ENCODE measurements at regions not wholly inside any gene's neighbourhood (a gene's known extent, or its start where the extent isn't known, plus 50 kb on each side); places are given as distances from the start of the nearest gene placed in this dataset.

GRCh38 chr3:148330542-148330941, 367.2 kb upstream of the AGTR1 start:
- Histone ChIP-seq H3K4me3 (ENCODE audit: low read depth, low read length) (no peak overlapping the region), H2AFZ (no peak overlapping the region), H3K27ac (no peak overlapping the region), H3K4me1 (no peaks in the 10 kb centered on the region), H3K36me3 (ENCODE audit: control insufficient read depth, insufficient read depth, low read length) (no peaks in the 10 kb centered on the region), H3K9ac (no peak overlapping the region), H3K4me2 (ENCODE audit: low read length) (no peak overlapping the region), H3K79me2 (no peaks in the 10 kb centered on the region), H3K9me3 (ENCODE audit: control insufficient read depth, low read length) (no peaks in the 10 kb centered on the region), H3K27me3 (ENCODE audit: control insufficient read depth, insufficient read depth, low read length) (no peaks in the 10 kb centered on the region)
- TF ChIP-seq CTCF (IDR thresholded peaks at IDR 0.05) = no peak

- Histone ChIP-seq H2AFZ (no peak overlapping the region), H3K4me2 (ENCODE audit: low read length) (no peak overlapping the region), H3K9me3 (ENCODE audit: control insufficient read depth, low read length) (no peaks in the 10 kb centered on the region), H3K4me1 (no peaks in the 10 kb centered on the region), H3K9ac (no peak overlapping the region), H3K27ac (no peak overlapping the region), H3K79me2 (no peaks in the 10 kb centered on the region), H3K4me3 (ENCODE audit: low read depth, low read length) (no peak overlapping the region), H3K27me3 (ENCODE audit: control insufficient read depth, insufficient read depth, low read length) (no peaks in the 10 kb centered on the region), H3K36me3 (ENCODE audit: control insufficient read depth, insufficient read depth, low read length) (no peaks in the 10 kb centered on the region)
- TF ChIP-seq CTCF (IDR thresholded peaks at IDR 0.05) = no peak
Observed at GRCh38 chr3:148331081-148331846, 366.4 kb upstream of the AGTR1 start.

- Histone ChIP-seq H3K4me2 (ENCODE audit: low read length) (no peak overlapping the region), H3K9me3 (ENCODE audit: control insufficient read depth, low read length) (no peaks in the 10 kb centered on the region), H3K27ac (no peak overlapping the region), H3K27me3 (ENCODE audit: control insufficient read depth, insufficient read depth, low read length) (no peaks in the 10 kb centered on the region), H3K4me3 (ENCODE audit: low read depth, low read length) (no peak overlapping the region), H3K36me3 (ENCODE audit: control insufficient read depth, insufficient read depth, low read length) (no peaks in the 10 kb centered on the region), H3K9ac (no peak overlapping the region), H3K79me2 (no peaks in the 10 kb centered on the region), H2AFZ (no peak overlapping the region), H3K4me1 (no peaks in the 10 kb centered on the region)
- no peak for TF ChIP-seq CTCF (IDR thresholded peaks at IDR 0.05)
Observed at GRCh38 chr3:148332509-148332908, 365.2 kb upstream of the AGTR1 start.

GRCh38 chr3:148333091-148333490, 364.6 kb upstream of the AGTR1 start:
- Histone ChIP-seq H2AFZ (no peak overlapping the region), H3K4me3 (ENCODE audit: low read depth, low read length) (no peak overlapping the region), H3K79me2 (no peaks in the 10 kb centered on the region), H3K36me3 (ENCODE audit: control insufficient read depth, insufficient read depth, low read length) (no peaks in the 10 kb centered on the region), H3K9ac (no peak overlapping the region), H3K27ac (no peak overlapping the region), H3K4me2 (ENCODE audit: low read length) (peak overlapping the region; percentile 1), H3K9me3 (ENCODE audit: control insufficient read depth, low read length) (no peaks in the 10 kb centered on the region), H3K4me1 (no peaks in the 10 kb centered on the region), H3K27me3 (ENCODE audit: control insufficient read depth, insufficient read depth, low read length) (no peaks in the 10 kb centered on the region)
- no peak for TF ChIP-seq CTCF (IDR thresholded peaks at IDR 0.05)

GRCh38 chr3:148335612-148336011, 362.1 kb upstream of the AGTR1 start:
- Histone ChIP-seq H3K4me1 (no peaks in the 10 kb centered on the region), H3K9me3 (ENCODE audit: control insufficient read depth, low read length) (no peaks in the 10 kb centered on the region), H2AFZ (no peak overlapping the region), H3K4me3 (ENCODE audit: low read depth, low read length) (no peak overlapping the region), H3K79me2 (no peaks in the 10 kb centered on the region), H3K27me3 (ENCODE audit: control insufficient read depth, insufficient read depth, low read length) (no peaks in the 10 kb centered on the region), H3K36me3 (ENCODE audit: control insufficient read depth, insufficient read depth, low read length) (no peaks in the 10 kb centered on the region), H3K4me2 (ENCODE audit: low read length) (no peak overlapping the region), H3K9ac (no peak overlapping the region), H3K27ac (no peak overlapping the region)
- no peak for TF ChIP-seq CTCF (IDR thresholded peaks at IDR 0.05)

All from parathyroid adenoma (tissue), 2 donors.